ENCODE measurements at regions not wholly inside any gene's neighbourhood (a gene's known extent, or its start where the extent isn't known, plus 50 kb on each side); places are given as distances from the start of the nearest gene placed in this dataset.

DNA sequence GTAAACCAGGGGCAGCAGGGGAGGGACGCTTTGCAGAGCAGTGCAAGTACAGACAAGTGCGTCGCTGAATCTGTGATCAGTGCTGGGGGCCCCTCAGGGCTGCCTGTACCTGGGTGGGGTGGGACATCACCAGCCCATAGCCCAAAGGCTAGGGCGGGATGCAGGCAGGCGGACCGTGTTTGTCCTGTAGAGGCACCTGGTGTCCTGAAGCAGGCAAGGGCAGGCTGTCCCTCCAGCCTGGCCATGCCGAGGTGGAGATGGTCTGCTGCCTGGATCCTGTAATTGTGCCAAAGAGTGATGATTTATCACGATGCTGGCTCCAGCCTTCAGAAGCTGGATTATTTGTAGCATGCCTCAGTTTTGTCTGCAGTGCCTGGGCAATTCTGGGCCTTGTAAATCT, 137.9 kb upstream of the GSE1 start:
- no peak for DNase-seq (ENCODE audit: low spot score)

DNA sequence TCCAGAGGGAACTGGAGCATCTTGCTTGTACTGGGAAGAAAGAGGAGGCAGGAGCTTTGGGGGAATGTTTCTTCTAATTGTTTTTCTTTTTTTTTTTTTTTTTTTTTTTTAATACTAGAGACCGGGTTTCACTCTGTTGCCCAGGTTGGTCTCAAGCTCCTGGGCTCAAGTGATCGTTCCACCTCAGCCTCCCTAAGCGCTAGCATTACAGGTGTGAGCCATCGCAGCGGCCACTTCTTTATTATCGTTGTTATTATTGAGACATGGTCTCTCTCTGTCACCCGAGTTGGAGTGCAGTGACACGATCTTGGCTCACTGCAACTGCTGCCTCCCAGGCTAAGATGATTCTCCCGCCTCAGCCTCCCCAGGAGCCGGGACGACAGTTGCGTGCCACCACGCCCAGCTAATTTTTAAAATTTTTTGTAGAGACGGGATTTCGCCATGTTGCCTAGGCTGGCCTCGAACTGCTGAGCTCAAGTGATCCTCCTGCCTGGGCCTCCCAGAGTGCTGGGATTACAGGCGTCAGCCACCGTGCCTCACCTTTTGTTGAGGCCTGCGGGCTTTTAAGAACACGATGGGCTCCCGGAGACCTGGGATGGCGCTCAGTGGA, 137.3 kb upstream of the GSE1 start:
- DNase-seq (ENCODE audit: low spot score): no peak

DNA sequence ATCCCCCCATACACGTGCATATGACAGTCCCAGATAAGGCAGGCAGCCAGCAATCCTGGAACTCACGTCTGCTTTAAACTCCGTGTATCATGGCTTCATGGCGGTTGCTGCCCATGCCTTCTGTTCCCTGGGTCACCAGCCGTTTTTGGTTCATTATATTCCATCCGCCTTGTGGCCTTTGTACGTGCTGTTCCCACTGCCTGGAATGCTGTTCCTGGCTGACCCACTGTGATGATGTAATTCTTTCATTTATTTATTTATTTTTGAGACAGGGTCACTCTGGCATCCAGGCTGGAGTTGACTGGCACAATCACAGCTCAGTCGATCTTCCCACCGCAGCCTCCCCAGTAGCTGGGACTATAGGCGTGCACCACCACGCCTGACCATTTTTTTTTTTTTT, 136.7 kb upstream of the GSE1 start:
- no peak for DNase-seq (ENCODE audit: low spot score)

DNA sequence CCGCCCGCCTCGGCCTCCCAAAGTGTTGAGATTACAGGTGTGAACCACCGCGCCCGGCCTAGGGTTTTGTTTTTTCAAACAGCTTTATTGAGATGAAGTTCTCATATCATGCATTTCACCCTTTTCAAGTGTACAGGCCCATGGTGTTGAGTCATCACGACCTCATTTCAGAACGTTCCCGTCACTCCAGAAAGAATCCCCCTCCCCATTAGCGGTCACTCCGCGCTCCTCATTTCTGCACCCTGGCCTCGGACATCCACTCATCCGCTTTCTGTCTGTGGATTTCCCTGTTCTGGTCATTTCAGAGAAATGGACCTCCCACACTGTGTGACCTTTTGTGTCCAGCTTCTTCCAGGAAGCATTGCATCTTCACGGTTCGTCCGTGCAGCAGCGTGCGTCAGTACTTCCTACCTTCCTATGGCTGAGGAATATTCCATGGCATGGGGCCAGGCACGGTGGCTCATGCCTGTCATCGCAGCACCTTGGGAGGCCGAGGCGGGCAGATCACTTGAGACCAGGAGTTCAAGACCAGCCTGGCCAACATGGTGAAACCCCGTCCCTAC, 135.2 kb upstream of the GSE1 start:
- no peak for DNase-seq (ENCODE audit: low spot score)

DNA sequence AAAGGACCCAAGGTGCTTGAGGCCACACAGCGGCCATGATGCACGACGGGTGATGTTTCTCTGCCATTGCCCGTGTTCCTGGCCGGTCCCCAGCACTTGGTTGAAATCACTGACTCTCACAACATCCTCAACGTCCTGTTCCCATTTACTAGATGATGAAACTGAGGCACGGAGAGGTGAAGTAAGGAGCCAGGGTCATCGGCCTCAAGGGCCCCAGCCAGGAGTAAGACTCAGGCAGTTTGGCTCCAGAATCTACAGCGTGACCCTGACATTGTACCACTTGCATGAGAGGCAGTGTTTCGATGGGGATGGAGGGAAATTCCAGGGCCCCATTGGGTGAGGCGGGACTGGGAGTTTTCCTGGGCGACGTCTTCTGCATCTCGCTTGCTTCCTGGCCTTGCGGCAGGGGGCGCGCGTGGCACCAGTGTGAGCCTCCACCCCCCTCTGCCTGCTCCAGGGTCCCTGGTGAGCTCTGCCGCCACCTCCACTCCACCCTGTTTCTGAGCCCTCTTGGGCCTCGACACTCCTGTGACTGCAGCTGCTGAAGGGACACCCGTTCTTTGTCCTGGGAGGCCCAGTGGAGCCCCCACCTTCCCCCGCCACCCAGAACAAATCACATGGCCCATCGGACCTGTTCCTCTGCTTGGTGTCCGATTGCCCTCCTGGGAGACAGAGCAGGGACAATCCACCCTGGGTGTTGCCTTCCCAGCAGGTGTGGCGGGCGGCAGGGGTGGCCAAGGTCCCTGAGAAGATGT, 133.0 kb upstream of the GSE1 start:
- peak; percentile 74 for DNase-seq (ENCODE audit: low spot score)

DNA sequence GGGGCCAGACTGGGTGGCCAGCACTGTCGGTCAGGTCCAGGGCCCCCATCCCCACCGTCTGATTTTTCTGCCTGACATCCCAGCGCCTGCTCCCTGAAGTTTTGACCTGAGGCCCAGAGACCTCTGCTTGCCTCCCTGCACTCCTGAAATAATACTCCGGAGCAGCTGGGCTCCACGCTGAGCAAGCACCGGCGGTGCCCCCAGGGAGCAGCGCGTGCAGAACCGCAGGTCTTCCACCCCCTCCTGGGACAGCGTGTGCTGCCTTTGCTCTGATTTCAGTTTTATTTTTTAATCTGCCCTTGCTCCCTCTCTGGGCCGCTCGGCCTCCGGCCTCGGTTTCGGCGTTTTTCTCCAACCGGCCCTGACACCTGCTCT, 132.4 kb upstream of the GSE1 start:
- DNase-seq (ENCODE audit: low spot score): no peak

DNA sequence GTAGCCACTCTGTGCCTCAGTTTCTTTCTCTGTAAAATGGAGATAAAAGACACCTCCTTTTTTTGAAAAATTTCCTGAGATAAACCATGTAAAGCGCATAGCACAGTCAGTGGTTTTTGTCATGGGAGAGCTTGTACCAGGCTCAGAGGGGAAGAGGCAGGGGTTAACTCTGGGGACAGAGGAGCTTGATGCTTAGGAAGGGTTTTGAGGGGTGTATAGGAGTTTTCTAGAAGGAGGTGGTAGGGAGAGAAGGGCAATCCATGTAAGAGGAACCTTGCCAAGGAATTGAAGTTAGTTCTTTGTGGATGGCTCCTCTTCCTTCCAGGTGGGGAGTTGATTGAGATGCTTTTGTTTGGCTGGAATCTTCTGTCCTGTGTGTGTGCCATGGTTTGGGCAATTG, 131.9 kb upstream of the GSE1 start:
- DNase-seq (ENCODE audit: low spot score): no peak

DNA sequence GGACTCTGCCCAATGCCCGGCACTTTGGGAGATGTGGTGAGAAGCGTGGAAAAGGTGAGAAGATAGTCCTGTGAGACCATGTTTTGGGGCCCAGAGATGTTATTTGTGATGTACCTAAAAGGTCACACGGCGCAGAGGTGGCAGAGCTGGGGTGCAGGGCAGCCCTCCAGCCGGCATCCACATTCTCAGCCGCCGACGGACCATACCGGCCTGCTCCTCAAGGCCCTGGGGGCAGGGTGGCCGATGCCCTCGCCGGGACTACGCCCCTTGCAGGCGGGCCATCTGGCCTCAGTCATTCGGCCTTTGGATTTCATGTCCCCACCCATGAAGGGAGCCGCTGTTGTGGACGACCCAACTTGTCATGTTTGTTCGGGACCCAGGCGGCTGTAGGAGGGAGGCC, 131.4 kb upstream of the GSE1 start:
- DNase-seq (ENCODE audit: low spot score): no peak

DNA sequence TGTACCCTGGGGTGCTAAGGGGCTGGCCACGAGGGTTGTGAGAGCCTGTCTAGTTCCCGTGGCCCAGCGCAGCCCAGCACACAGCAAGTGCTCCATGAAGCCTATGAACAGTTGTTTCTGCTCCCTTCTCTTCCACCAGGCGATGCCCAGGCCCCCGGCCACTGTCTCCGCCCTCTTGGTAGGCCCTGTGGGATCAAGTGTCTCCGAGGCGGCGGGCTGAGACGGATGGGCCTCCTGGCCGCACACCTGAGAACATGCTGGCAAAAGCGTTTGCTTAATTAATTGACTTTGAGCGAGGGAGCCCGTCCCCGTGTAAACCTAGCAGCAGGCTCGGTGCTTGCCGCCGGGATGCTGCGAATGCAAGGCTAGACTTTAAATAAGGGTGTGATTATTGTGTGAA, 129.7 kb upstream of the GSE1 start:
- no peak for DNase-seq (ENCODE audit: low spot score)

DNA sequence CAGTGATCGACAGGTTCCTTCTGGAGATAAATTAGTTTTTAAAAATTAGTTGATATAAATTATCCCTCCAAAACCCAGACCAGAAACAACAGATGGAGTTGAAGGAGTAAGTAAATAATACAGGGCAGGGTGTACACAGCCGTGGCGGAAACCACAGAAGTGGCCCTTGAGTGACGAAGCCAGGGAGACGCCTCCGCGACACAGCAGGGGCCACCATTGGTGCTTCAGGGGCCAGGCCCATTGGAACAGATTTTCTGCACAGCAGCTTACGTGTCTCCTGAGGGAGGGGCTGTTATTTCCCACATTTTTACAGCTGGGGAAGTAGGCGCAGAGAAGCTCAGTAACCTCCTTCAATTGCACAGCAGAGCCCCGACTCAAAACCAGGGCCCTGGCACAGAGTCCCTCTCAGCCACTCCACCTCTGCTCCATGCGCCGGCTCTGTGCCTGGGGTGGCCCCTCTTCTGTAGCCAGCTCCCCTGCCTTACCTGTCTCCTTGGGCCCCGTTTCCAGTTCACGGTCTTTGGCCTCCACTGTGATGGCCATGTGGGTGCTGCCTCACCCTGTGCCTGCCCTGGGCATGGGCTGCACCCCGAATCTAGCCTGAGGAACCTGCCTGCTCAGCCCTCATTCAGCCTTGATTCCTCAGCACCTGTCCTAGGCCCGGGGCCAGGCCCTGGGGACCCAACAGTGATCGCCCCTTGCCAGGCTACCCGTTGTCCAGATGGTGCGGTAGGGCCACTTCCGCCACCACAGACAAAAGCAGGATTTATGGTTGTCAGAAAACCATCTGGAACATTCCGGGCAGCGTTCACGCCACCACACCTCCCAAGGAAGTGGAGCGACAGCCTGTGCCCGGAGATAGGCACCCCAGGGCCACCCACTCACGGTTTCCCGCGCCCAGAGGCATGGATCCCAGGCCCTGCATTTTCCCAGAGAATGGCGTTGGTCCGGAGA, 128.5 kb upstream of the GSE1 start:
- DNase-seq (ENCODE audit: low spot score): no peak

DNA sequence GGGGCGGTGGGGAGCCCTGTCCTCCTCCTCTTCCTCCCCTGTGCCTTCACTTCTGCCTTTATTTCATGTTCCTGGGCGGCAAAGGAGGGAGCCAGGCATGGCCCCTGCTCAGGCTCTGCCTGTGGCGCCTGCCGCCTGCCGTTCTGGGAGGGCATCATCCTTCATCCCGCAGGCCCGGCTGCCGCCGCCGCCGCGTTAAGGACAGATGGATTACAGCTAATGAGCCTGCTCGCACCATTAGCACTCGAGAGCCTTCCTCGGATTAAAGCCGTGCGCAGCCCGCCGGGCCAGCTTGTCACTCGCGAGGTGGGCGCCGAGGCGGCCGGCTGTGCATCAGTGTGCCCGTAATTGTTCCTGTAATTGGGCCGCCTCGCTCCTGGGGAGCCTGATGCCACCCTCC, 127.7 kb upstream of the GSE1 start:
- DNase-seq (ENCODE audit: low spot score): no peak

DNA sequence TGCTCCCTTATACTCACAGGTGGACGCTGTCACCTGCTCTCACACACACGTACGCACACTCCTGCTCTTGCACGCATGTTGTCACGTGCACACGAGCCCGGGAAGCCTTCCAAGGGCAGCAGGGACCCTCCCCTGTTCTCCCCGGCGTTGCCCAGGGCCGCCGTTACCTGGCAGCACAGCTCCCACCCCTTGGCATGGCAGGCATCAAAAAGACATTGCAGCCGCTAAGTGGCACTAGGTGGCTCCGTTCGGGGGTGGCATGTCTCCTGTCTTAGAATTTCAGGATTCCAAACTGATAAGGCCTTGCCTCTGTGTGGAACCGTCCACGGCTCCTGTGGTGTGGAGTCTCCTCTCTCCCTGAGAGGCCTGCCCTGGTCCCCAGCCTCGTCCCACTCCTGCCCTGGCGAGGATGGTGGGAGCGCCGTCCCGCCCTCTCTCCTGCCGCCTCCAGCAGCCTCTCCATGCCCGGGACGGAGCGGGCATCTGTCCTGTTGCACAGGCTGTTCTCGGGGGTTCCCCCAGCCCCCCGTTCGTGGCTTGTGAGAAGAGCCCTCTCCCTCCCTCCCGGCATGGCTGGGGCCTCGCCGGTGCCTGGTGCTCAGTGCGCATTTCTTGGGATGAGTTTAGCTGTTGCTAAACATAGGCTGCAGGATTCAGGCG, 126.7 kb upstream of the GSE1 start:
- no peak for DNase-seq (ENCODE audit: low spot score)

DNA sequence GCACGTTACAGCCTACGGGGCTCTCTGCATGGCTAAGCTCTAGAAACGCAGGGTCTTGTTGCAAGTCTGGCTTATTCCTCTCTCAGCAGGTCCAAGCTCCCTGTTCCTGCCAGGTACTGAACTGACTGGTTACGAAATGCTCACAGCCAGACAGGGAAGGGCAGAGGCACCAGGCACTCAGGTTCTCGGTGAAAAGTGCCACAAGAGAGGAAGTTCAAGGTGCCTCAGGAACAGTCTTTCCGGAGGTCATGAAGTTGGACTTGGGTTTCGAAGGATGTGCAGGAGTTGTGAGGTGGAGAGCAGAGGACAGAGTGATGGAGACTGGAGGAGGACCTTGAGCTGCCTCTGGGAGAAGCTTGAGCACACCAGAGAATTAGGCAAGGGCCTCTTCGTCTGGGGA, 124.7 kb upstream of the GSE1 start:
- DNase-seq (ENCODE audit: low spot score): no peak

DNA sequence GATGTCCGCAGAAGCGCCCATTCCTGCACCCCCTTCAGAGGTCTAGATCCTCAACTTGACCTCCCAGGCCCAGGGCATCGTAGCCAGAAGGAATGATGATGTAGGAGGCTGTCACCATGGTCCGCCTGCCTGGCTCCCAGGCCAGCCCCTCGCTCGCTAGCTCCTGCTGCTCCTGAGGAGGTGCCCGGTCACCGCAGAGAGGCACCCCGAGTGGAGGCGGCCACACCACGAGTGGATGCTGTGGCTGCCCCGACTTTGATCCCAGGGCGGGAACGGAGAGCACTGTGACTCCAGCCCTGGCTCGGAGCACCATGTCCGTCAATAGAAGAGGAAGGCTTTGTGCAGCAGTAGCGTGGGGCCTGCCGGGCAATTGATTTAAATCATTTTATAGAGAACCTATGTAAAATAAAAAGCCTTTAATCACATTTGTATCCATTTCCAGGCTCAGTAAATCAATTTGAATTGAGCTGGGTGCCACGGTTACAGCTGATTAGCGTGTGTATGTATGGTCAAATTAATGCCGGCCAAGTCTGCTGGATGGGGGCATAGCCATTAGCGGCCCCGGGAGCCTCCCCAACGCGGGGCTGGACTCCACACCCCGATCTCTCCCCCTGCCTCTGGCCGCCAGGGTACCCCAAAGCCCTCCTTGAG, 122.6 kb upstream of the GSE1 start:
- DNase-seq (ENCODE audit: low spot score): no peak

DNA sequence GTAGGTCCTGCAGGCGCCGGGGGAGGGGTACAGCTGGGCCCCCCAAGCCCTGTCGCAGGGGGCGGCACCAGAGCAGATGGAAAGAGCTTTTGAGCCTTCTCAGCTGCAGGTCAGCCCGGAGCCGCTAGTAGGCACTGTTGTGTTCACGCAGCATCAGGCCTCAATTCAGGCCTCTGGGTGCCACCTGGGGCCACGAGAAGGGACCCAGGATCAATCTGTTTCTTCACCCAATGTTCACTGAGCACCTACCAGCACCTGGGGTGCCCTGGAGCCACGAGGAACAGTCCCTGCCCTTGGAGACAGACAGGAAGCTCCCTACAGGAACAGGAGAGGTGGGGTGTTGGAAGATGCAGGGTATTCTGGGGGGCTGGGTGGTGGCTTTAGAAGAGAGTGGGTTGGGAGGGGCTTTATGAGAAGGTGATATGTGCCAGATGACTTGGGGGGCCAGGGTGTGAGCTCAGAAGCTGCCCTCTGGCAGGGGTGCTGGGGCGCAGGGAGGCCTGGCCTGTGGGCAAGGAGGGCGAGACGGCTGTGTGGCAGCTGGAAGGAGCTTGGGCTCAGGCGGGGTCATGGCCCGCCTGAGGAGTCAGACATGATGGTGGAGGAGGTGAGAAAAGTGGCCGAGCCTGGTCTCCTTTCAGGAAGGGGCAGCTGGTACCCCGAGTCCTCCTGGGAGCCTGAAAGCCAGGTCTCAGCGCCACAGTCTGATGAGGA, 121.9 kb upstream of the GSE1 start:
- DNase-seq (ENCODE audit: low spot score): peak; percentile 59

DNA sequence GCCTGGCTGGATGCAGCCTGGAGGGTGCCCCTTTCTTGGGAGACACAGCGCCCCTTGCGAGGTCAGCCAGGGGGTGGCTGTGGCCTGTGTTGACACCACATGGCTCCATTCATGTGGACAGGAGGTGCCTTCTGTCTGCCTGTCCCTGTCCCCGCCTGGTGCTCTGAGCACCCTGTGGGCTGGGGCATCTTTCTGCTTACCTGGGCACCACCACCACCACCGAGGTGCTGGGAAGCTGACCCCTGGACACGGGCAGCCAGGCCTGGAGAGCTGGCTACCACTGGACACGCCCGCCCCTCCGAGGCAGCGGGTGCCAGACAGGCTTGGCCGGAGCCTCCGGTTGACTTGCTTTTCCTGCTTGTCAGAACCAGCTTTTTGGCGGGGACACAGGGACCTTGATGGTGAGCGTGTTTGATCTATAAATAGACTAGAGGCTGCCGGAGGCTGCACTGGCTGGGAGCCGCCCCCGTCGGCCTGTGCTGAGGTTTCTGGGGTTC, 121.3 kb upstream of the GSE1 start:
- no peak for DNase-seq (ENCODE audit: low spot score)

DNA sequence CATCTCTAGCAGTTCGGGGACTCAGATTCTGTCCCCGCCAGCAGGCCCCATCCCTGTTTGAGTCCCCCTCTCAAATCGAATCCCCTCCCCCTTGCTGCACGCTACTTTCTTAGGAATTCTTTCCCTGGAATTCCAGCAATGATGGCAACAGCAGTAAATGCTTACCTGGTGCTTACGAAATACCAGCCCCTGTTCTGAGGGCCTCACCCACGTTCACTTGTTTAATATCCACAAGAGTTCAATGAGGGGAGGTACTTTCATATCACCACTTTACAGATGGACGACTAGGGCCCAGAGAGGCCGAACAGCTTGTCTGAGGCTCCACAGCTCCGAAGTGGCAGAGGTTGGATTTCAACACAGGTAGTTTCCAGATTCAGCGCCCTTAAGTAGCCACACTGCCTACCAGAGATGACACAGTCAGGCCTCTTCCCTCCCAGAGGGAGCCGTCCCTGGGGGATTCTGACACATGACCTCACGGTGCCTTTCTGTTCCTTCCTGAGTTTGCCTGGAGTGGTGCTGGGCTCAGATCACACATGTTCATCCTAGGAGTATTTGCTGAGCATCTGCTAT, 120.7 kb upstream of the GSE1 start:
- DNase-seq (ENCODE audit: low spot score): no peak

DNA sequence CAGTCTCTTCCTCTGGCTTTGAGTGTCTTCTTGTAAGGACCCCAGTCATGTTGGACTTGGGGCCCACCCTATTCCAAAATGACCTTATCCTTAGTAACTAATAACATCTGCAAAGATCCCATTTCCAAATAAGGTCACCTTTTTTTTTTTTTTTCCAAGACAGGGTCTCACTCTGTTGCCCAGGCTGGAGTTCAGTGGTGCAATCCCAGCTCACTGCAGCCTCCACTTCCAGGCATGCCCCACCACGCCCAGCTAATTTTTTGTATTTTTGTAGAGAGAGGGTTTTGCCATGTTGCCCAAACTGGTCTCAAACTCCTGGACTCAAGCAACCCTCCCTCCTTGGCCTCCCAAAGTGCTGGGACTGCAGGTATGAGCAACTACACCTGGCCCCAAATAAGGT, 118.8 kb upstream of the GSE1 start:
- DNase-seq (ENCODE audit: low spot score): no peak

DNA sequence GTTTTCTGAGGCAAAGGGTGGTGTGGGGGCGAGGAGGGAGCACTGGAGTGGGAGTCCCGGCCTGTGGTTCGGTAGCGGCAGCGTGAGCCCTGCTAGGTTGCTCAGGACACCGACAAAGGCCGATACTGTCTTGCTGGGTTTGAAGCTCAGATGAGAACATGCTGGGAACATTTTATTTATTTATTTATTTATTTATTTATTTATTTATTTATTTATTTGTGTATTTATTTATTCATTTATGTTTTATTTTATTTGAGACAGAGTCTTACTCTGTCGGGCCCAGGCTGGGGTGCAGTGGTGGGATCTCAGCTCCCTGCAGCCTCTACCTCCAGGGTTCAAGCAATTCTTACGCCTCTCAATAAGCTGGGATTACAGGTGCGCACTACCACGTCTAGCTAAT, 117.9 kb upstream of the GSE1 start:
- no peak for DNase-seq (ENCODE audit: low spot score)

DNA sequence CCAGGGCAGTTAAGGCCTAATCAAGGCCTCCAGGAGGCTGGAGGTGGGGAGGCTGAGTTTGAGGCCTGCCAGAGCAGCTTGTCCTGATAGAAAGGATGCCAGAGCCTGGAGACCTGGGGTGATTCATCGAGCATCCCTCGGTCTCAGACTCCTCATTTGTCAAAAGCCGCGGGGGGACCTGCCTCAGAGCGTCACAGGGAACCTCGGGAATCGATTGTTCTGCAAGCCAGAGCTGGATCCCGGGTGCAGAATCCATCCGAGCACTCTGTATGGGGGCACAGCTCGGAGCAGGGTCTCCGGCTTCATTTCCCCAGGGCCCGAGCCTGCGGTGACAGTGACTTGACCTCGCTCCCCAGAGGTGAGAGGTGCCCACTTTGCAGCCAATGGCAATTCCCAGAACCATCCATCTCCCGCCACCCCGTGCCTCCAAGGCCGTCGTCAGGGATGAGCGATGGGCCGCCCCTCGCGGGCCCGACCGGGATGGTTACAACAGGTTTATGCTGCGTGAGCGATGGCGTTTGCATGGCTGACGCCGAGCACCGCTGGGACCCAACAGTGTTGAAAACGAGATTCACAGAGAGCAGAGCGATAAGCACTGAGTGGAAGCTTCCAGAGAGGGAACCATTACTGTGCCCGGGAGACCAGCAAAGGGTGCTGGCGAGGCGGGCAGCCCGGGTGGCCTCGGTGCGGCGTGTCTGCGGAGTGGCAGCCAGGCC, 117.1 kb upstream of the GSE1 start:
- no peak for DNase-seq (ENCODE audit: low spot score)

All from germinal center (tissue), 1 donor.